OCI-LY1 (cell line): ENCODE measurements at regions not wholly inside any gene's neighbourhood (a gene's known extent, or its start where the extent isn't known, plus 50 kb on each side); places are given as distances from the start of the nearest gene placed in this dataset.

Experiments used
- EZH2 ChIP-seq: fragments of 200-600 bp; sonication (generic), shearing (Covaris generic); IDR thresholded peaks from 2 replicates; pipeline ENCODE4 v1.8.0; 2017; ENCODE audit warnings: borderline replicate concordance, mixed run types, mild to moderate bottlenecking, antibody characterized with exemption, low read length, moderate library complexity, mixed read lengths
- TF ChIP-seq, protein P1 (sequence below): fragments of 200-600 bp; sonication (generic), shearing (Covaris generic); IDR thresholded peaks from 2 replicates; pipeline ENCODE4 v1.5.1; 2017; ENCODE audit warnings: mild to moderate bottlenecking, antibody characterized with exemption, low read length, moderate library complexity, mixed read lengths

DNA sequence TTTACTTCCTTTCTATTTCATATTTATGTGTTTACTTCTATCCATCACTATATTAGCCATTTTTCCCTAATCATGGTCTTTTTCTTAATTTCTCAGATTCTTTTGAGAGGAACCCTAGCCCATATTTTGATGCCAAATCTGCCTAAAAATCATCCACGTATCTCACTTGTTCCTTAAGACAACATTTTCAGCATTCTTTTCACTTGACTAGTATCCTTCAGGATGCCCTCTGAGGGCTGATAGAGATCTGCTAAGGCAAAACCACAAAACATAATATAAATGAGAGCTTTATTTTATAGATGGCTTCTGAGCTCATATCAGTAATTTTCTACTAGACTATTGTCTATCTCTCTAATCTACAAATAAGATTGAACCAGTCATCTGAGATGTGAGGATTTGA is 341.9 kb downstream of the GPM6A start:
- TF ChIP-seq, protein P1, sequence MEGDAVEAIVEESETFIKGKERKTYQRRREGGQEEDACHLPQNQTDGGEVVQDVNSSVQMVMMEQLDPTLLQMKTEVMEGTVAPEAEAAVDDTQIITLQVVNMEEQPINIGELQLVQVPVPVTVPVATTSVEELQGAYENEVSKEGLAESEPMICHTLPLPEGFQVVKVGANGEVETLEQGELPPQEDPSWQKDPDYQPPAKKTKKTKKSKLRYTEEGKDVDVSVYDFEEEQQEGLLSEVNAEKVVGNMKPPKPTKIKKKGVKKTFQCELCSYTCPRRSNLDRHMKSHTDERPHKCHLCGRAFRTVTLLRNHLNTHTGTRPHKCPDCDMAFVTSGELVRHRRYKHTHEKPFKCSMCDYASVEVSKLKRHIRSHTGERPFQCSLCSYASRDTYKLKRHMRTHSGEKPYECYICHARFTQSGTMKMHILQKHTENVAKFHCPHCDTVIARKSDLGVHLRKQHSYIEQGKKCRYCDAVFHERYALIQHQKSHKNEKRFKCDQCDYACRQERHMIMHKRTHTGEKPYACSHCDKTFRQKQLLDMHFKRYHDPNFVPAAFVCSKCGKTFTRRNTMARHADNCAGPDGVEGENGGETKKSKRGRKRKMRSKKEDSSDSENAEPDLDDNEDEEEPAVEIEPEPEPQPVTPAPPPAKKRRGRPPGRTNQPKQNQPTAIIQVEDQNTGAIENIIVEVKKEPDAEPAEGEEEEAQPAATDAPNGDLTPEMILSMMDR = no peak
- TF ChIP-seq EZH2 = no peak
